ENCODE measurements at regions not wholly inside any gene's neighbourhood (a gene's known extent, or its start where the extent isn't known, plus 50 kb on each side); places are given as distances from the start of the nearest gene placed in this dataset.

- Histone ChIP-seq H3K27ac (no peak overlapping the region), H3K9me3 (no peaks in the 10 kb centered on the region), H3K27me3 (no peaks in the 10 kb centered on the region), H3K4me1 (peaks cover 4 to 30% (median 15%) of the 10 kb centered on the region in 4 donors), H3K36me3 (no peaks in the 10 kb centered on the region), H3K4me3 (no peak overlapping the region)
- DNase-seq = peak in 1 of 2 donors; percentile 72
- WGBS, 5 donors = 37 to 69% (median 48%) methylated on average over 1 of the region's 1 CpG
- intact Hi-C loops (cut with DNase I; ENCODE audit: low total_unique reads) = no loop called here
- TF ChIP-seq POLR2A (IDR thresholded peaks at IDR 0.05) = no peak
Measured at GRCh38 chr5:56696900-56697299, 118.4 kb upstream of the MAP3K1 start.

GRCh38 chr5:56693220-56693579 is 122.1 kb upstream of the MAP3K1 start:
- Histone ChIP-seq H3K27me3 (no peaks in the 10 kb centered on the region), H3K4me3 (no peak overlapping the region), H3K4me1 (peaks cover 0 to 12% (median 4%) of the 10 kb centered on the region in 4 donors), H3K36me3 (no peaks in the 10 kb centered on the region), H3K9me3 (no peaks in the 10 kb centered on the region), H3K27ac (no peak overlapping the region)
- no peak for DNase-seq
- intact Hi-C loops (cut with DNase I; ENCODE audit: low total_unique reads) = no loop called here
- no peak for TF ChIP-seq CTCF (IDR thresholded peaks at IDR 0.05)
- TF ChIP-seq EP300 (IDR thresholded peaks at IDR 0.05) = no peak
- TF ChIP-seq POLR2A (IDR thresholded peaks at IDR 0.05) = no peak
- TF ChIP-seq POLR2AphosphoS5 (IDR thresholded peaks at IDR 0.05) = no peak
- 87 to 91% (median 90%) methylated on average over 5 of the region's 5 CpGs for WGBS, 5 donors

- Histone ChIP-seq H3K36me3 (no peaks in the 10 kb centered on the region), H3K27me3 (no peaks in the 10 kb centered on the region), H3K4me1 (peaks cover 0 to 9% (median 2%) of the 10 kb centered on the region in 4 donors), H3K27ac (no peak overlapping the region), H3K4me3 (no peak overlapping the region), H3K9me3 (no peaks in the 10 kb centered on the region)
- TF ChIP-seq POLR2A (IDR thresholded peaks at IDR 0.05) = no peak
- TF ChIP-seq CTCF (IDR thresholded peaks at IDR 0.05) = no peak
- TF ChIP-seq EP300 (IDR thresholded peaks at IDR 0.05) = no peak
- no peak for TF ChIP-seq POLR2AphosphoS5 (IDR thresholded peaks at IDR 0.05)
- 49 to 60% (median 56%) methylated on average over 10 of the region's 10 CpGs for WGBS, 5 donors
- intact Hi-C loops (cut with DNase I; ENCODE audit: low total_unique reads) = no loop called here
- no peak for DNase-seq
Measured at GRCh38 chr5:56692359-56693219, 122.8 kb upstream of the MAP3K1 start.

- Histone ChIP-seq H3K36me3 (no peaks in the 10 kb centered on the region), H3K27me3 (no peaks in the 10 kb centered on the region), H3K4me1 (peaks cover 0 to 13% (median 2%) of the 10 kb centered on the region in 4 donors), H3K9me3 (no peaks in the 10 kb centered on the region), H3K27ac (no peak overlapping the region), H3K4me3 (no peak overlapping the region)
- intact Hi-C loops (cut with DNase I; ENCODE audit: low total_unique reads) = no loop called here
- no peak for DNase-seq
- WGBS, 5 donors = 67 to 96% (median 89%) methylated on average over 1 of the region's 1 CpG
- TF ChIP-seq POLR2A (IDR thresholded peaks at IDR 0.05) (no peak), POLR2AphosphoS5 (IDR thresholded peaks at IDR 0.05) (no peak), CTCF (IDR thresholded peaks at IDR 0.05) (no peak)
Measured at GRCh38 chr5:56688402-56688801, 126.9 kb upstream of the MAP3K1 start.

Measured in stomach (tissue), 8 donors.